ENCODE measurements at regions not wholly inside any gene's neighbourhood (a gene's known extent, or its start where the extent isn't known, plus 50 kb on each side); places are given as distances from the start of the nearest gene placed in this dataset.
"Not testable (repeated sequence)": the region's sequence is repeated elsewhere in the genome, so short reads cannot be mapped to it uniquely, and the experiment has no call there.

DNA sequence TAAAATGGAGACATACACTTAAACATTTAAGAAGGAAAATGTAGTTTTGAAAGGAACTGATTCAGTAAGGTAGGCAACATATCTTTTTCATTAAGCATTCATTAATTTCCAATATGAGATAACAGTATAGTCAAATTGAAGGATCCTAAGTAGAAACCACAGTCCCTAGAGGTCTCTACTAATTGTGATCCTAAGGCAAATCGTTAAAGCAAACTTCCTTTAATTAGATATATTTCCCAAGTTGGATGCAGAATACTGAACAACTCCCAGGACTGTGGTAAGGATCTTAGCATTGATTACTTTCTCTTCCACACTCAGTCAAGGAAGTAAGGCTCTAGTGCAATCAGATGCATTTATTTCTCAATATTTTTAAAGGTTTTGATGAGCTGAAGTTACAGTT, 604.1 kb upstream of the GJE1 start:
- Histone ChIP-seq H3K4me1 (no peaks in the 10 kb centered on the region), H3K27me3 (no peaks in the 10 kb centered on the region), H3K27ac (no peak overlapping the region), H3K9me3 (no peaks in the 10 kb centered on the region), H3K36me3 (no peaks in the 10 kb centered on the region), H3K4me3 (no peak overlapping the region)
- no peak for DNase-seq
- no peak for TF ChIP-seq POLR2A (IDR thresholded peaks at IDR 0.05)
- TF ChIP-seq, protein P1, sequence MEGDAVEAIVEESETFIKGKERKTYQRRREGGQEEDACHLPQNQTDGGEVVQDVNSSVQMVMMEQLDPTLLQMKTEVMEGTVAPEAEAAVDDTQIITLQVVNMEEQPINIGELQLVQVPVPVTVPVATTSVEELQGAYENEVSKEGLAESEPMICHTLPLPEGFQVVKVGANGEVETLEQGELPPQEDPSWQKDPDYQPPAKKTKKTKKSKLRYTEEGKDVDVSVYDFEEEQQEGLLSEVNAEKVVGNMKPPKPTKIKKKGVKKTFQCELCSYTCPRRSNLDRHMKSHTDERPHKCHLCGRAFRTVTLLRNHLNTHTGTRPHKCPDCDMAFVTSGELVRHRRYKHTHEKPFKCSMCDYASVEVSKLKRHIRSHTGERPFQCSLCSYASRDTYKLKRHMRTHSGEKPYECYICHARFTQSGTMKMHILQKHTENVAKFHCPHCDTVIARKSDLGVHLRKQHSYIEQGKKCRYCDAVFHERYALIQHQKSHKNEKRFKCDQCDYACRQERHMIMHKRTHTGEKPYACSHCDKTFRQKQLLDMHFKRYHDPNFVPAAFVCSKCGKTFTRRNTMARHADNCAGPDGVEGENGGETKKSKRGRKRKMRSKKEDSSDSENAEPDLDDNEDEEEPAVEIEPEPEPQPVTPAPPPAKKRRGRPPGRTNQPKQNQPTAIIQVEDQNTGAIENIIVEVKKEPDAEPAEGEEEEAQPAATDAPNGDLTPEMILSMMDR (IDR thresholded peaks at IDR 0.05 in 4 of 5, conservative IDR thresholded peaks at IDR 0.05 in 1 of 5) = no peak
- in situ Hi-C loops (cut with MboI; ENCODE audit: low sequenced_read_pairs in 4 of 4) (no loop called here), intact Hi-C loops (cut with DNase I; ENCODE audit: low total_unique reads) (no loop called here)
- no peak for ATAC-seq

DNA sequence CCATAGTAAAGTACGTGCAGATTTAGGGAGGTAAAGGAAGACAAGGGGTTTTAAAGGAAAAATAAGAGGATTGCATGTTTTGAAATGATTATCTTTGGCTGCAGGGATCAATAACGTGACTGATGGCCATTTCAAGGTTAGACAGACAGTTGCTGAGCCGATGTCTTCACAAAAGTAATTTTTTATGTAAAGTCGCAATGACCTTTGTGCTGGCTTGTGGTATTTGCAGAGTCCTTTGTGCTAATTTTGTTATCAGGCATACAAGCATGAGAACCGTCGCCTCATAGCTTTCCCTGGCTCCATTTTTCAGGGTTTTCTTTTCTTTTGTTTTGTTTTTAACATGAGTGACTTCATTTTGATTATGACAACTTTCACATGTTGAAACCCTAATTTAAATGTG, 605.7 kb upstream of the GJE1 start:
- ATAC-seq (no peak), DNase-seq (no peak)
- no peak overlapping the region for H3K27ac ChIP-seq
- intact Hi-C loops (cut with DNase I; ENCODE audit: low total_unique reads) (no loop called here), in situ Hi-C loops (cut with MboI; ENCODE audit: low sequenced_read_pairs in 4 of 4) (no loop called here)
- H3K9me3 ChIP-seq = no peaks in the 10 kb centered on the region
- no peaks in the 10 kb centered on the region for H3K36me3 ChIP-seq
- TF ChIP-seq, protein P1 (IDR thresholded peaks at IDR 0.05 in 4 of 5, conservative IDR thresholded peaks at IDR 0.05 in 1 of 5) = no peak
- TF ChIP-seq POLR2A (IDR thresholded peaks at IDR 0.05) = no peak
- no peaks in the 10 kb centered on the region for H3K4me1 ChIP-seq
- H3K27me3 ChIP-seq = no peaks in the 10 kb centered on the region
- no peak overlapping the region for H3K4me3 ChIP-seq

DNA sequence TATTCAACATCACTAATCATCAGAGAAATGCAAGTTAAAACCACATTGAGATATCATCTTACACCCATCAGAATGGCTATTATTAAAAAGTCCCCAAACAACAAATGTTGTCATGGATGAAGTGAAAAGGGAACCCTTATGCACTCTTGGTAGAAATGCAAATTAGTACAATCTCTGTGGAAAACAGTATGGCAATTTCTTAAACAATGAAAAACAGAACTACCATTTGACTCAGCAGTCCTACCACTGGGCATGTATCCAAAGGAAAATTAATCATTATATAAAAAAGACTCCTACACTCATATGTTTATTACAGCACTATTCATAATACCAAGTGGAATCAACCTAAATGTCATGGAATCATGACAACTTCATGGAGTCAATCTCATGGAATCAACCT, 611.3 kb upstream of the GJE1 start:
- in situ Hi-C loops (cut with MboI; ENCODE audit: low sequenced_read_pairs in 4 of 4) = no loop called here
- H3K36me3 ChIP-seq = no peaks in the 10 kb centered on the region

DNA sequence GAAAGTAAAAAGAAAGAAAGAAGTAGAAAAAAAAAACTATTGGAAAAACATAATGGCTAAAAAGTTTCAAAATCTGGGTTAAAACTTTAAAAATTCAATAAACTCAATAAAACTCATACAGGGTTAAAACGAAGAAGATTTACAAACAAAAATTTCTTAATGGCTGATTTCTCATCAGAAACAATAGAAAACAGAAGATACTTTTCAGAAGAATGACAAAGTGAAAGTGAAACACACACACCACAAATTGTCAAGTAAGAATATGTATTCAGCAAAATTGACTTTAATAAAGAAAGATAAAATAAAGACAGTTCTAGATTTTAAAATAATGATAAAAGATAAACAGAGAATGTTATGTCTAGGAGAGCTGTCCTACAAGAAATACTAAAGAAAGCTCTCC, 618.9 kb upstream of the GJE1 start:
- Histone ChIP-seq H3K27ac (no peak overlapping the region), H3K4me1 (no peaks in the 10 kb centered on the region), H3K27me3 (no peaks in the 10 kb centered on the region), H3K36me3 (no peaks in the 10 kb centered on the region), H3K9me3 (no peaks in the 10 kb centered on the region), H3K4me3 (no peak overlapping the region)
- ATAC-seq (no peak), DNase-seq (no peak)
- TF ChIP-seq, protein P1 (IDR thresholded peaks at IDR 0.05 in 4 of 5, conservative IDR thresholded peaks at IDR 0.05 in 1 of 5) = no peak
- TF ChIP-seq POLR2A (IDR thresholded peaks at IDR 0.05) = no peak
- in situ Hi-C loops (cut with MboI; ENCODE audit: low sequenced_read_pairs in 4 of 4) = no loop called here
- intact Hi-C loops (cut with DNase I; ENCODE audit: low total_unique reads) = no loop called here

More for the DNA sequence above, 611.3 kb upstream of the GJE1 start:
- DNase-seq (no peak), ATAC-seq (no peak)
- Histone ChIP-seq H3K4me3 (no peak overlapping the region), H3K4me1 (no peaks in the 10 kb centered on the region), H3K27ac (no peak overlapping the region), H3K9me3 (no peaks in the 10 kb centered on the region), H3K27me3 (no peaks in the 10 kb centered on the region)
- intact Hi-C loops (cut with DNase I; ENCODE audit: low total_unique reads) = no loop called here
- TF ChIP-seq POLR2A (IDR thresholded peaks at IDR 0.05) = no peak

DNA sequence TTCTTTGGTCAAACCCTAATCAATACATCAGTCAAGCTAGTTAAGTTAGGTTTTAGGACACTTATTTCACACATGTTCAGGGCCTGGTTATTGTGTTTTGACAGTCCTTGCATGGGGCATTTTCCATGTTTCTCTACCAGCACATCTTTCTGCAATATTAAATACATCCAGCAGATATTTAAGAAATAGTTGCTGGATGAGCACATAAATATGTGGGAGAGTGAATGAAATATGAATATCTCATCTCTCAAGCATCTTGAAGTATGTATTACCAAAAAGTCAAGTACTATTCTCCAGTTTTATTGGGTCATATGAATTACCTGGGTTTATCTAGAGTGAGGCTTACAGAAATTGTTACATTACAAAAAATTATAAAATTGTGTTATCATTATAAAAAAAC, 621.9 kb upstream of the GJE1 start:
- Histone ChIP-seq H3K9me3 (peaks cover 0 to 2% (median 0%) of the 10 kb centered on the region in 3 donors), H3K4me1 (no peaks in the 10 kb centered on the region), H3K4me3 (no peak overlapping the region), H3K27me3 (no peaks in the 10 kb centered on the region), H3K27ac (no peak overlapping the region), H3K36me3 (no peaks in the 10 kb centered on the region)
- TF ChIP-seq POLR2A (IDR thresholded peaks at IDR 0.05) = no peak
- TF ChIP-seq, protein P1 (IDR thresholded peaks at IDR 0.05 in 4 of 5, conservative IDR thresholded peaks at IDR 0.05 in 1 of 5) = no peak
- in situ Hi-C loops (cut with MboI; ENCODE audit: low sequenced_read_pairs in 4 of 4) = no loop called here
- ATAC-seq = no peak
- intact Hi-C loops (cut with DNase I; ENCODE audit: low total_unique reads) = no loop called here
- no peak for DNase-seq

DNA sequence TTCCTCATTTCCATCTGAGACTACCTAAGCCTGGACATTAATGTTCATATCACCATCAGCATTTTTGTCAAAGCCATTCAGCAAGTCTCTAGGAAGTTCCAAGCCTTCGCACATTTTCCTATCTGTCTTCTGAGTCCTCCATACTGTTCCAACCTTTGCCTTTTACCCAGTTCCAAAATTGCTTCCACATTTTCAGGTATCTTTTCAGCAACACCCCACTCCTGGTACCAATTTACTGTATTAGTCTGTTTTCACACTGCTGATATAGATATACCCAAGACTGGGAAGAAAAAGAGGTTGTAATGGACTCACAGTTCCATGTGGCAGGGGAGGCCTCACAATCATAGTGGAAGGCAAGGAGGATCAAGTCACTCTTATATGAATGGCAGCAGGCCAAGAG, 626.7 kb upstream of the GJE1 start:
- H3K36me3 ChIP-seq; DNase-seq; ATAC-seq; in situ Hi-C loops (cut with MboI; ENCODE audit: low sequenced_read_pairs in 4 of 4); intact Hi-C loops (cut with DNase I; ENCODE audit: low total_unique reads); H3K27ac ChIP-seq; H3K4me3 ChIP-seq; H3K27me3 ChIP-seq; H3K9me3 ChIP-seq; H3K4me1 ChIP-seq: not testable (repeated sequence)

DNA sequence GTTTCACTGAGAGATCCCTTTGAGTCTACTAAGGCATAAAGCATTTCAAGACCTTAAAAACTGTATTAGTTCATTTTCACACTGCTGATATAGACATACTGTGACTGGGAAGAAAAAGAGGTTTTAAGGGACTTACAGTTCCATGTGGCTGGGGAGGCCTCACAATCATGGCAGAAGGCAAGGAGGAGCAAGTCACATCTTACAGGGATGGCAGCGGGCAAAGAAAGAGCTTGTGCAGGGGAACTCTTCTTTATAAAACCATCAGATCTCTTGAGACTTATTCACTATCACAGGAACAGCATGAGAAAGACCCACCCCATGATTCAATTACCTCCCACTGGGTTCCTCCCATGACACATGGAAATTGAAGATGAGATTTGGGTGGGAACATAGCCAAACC, 628.4 kb upstream of the GJE1 start:
- ATAC-seq; H3K27me3 ChIP-seq; DNase-seq; in situ Hi-C loops (cut with MboI; ENCODE audit: low sequenced_read_pairs in 4 of 4); H3K36me3 ChIP-seq; H3K4me1 ChIP-seq; H3K9me3 ChIP-seq; H3K27ac ChIP-seq; H3K4me3 ChIP-seq; intact Hi-C loops (cut with DNase I; ENCODE audit: low total_unique reads): not testable (repeated sequence)
